ENCODE measurements at regions not wholly inside any gene's neighbourhood (a gene's known extent, or its start where the extent isn't known, plus 50 kb on each side); places are given as distances from the start of the nearest gene placed in this dataset.

GRCh38 chr10:129308953-129309564 is 158.0 kb upstream of the MGMT start:
- H3K27ac ChIP-seq, result peak overlapping the region; percentile 52
- TF ChIP-seq CTCF (conservative IDR thresholded peaks at IDR 0.05), result no peak

GRCh38 chr10:129309565-129309964 is 157.5 kb upstream of the MGMT start:
- TF ChIP-seq CTCF (conservative IDR thresholded peaks at IDR 0.05), result no peak

GRCh38 chr10:129310881-129311280 is 156.2 kb upstream of the MGMT start:
- H3K27ac ChIP-seq, result no peak overlapping the region
- no peak for TF ChIP-seq CTCF (conservative IDR thresholded peaks at IDR 0.05)

More at GRCh38 chr10:129309565-129309964, 157.5 kb upstream of the MGMT start:
- H3K27ac ChIP-seq, result peak overlapping the region; percentile 52; the same call in 1 of the 2 replicates

GRCh38 chr10:129319934-129320333 is 147.1 kb upstream of the MGMT start:
- H3K27ac ChIP-seq, result no peak overlapping the region

GRCh38 chr10:129320340-129320739 is 146.7 kb upstream of the MGMT start:
- no peak for TF ChIP-seq CTCF (conservative IDR thresholded peaks at IDR 0.05)
- no peak overlapping the region for H3K27ac ChIP-seq

More at GRCh38 chr10:129319934-129320333, 147.1 kb upstream of the MGMT start:
- no peak for TF ChIP-seq CTCF (conservative IDR thresholded peaks at IDR 0.05)

GRCh38 chr10:129321727-129322126 is 145.3 kb upstream of the MGMT start:
- H3K27ac ChIP-seq, result no peak overlapping the region
- no peak for TF ChIP-seq CTCF (conservative IDR thresholded peaks at IDR 0.05)

GRCh38 chr10:129322933-129323820 is 143.9 kb upstream of the MGMT start:
- H3K27ac ChIP-seq, result peak overlapping the region; percentile 32
- TF ChIP-seq CTCF (conservative IDR thresholded peaks at IDR 0.05), result no peak
